ENCODE measurements at regions not wholly inside any gene's neighbourhood (a gene's known extent, or its start where the extent isn't known, plus 50 kb on each side); places are given as distances from the start of the nearest gene placed in this dataset.

DNA sequence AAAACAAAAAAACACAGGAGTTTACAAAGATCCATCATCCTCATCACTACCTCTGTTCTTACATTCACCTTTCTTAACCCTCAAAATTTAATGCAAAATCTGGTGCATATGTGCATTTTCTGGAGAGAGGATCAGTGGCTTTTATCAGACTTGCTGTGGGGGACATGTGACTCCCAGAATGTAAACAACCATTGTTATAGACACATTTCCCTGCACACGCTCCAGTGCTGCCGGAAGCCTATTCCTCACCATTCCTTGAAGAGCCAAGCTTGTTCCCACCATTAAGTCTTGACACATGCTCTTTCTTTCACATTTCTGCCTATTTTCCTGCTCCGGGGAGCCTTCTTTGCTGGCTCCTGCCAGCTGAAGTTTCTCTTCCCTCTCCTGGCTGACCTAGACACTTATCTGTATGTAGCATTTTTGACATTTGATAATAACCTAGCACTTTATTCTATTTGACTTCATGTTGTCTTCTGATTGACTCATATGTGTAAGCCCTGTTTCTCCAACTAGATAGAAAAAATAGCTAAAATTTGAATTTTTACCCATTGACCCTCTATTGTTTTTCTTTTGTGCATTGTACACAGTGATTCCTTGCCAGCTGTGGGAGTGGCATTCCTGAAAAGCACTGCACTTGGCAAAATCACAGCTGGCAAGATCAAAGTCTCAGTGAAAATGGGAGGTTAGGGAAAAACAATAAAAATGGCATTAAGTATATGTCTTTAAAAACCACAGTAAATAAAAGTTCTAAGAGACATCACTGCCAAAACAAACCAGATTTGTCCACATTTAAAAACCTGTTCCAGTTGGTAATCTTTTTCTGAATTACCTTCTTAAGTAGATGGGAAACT lies 76.8 kb upstream of the CIBAR2 start:
- DNase-seq = no peak

DNA sequence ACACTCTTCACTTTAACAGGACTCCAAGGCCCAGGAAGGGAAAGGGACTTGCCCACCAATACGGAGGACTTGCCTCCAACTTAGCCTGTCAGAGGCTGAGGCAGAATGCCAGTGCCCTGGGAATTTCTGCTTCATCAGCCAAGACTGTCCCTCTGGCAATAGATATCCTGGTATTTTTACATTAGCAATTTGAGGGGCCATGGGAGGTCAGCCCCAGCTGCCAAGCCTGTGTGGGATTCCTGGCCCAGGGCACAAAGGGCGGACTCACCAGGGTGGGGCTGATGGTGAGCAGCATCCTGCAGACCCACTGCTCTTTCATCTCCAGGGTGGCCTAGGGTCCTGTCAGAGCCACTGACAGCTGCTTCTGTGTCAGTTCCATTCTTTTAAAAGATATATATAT lies 78.3 kb upstream of the CIBAR2 start:
- no peak for DNase-seq

DNA sequence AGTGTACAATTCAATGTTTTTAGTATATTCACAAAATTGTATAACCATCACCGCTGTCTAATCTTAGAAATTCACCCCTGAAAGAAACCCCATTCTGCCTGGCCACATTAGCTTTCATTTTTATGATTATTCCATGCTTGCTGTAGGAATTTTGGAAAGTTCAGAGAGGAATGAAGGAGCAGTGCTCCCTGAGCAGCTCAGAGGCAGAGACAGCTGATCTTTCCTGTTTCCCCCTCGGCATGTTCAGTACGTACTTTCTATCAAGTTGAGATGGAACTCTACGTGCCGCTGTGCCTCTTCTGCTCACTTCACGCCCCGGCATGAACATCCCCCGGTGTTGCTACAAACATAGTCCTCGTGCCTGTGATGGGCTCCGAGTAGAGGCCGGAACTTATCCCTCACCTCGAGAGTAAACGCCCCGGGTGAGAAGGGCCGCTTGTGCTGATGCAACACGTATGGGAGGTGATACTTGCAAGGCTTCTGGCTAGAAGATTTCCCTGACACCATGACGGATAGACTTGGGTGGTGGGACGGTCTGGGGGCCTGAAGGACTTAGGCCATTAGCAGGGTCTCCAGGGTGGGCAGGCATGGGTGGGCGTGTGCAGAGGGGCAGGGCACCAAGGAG lies 79.2 kb upstream of the CIBAR2 start:
- DNase-seq = no peak

DNA sequence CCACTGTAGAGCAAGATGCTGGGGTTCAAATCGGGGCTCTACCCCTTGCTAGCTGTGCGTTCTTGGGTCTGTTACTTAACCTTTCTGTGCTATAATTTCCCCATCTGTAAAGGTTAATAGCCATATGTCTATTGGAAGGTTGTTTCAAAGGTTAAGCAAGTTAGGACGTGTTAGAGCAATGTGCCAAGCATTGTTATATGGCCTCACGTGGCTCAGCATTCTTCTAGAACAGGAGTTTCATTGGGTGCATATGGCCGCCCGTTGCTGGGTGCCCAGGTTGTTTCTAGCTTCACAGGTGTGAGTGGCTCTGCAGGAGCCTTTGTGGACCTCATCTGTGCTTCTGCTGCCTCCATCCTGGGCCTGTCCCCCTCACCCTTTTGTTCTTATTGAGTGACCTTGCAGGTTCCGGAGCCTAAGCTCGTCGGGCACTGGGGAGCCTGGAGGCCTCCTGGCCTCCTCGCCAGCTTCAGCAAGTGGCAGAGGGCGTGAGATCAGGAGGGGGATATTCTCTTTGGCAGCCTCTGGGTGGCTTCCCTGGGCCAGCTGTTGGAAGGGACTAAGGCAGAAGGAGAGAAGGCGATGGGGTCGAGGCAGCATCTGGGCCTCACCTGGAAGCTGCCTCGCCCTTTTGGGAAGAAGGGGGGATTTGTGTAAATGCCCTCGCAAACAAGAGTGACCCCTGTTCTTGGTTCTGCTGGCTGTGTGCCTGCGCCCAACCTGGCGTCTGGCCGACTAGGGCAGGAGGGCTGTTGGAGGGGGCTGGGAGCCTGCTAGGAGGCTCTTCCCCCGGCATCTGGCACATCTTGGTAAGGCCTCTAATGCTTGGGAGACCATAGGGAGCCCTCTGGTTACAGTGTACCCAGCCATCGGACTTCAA lies 80.2 kb upstream of the CIBAR2 start:
- DNase-seq = no peak

DNA sequence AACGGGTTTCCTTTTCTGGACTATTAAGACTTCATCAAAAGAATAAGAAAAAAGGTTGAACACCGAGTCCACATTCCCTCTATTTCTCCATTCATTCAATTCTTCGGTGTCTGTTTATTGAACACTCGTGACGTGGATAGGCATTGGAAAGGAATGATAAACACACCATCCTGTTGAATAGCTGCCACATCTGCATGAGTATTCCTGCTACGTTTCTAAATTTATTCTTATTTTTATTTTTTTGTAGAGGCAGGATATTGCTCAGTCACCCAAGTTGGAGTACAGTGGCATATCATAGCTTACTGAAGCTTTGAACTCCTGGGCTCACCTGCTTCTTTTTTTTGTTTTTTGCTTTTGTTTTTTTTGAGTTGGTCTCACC lies 80.8 kb upstream of the CIBAR2 start:
- no peak for DNase-seq

DNA sequence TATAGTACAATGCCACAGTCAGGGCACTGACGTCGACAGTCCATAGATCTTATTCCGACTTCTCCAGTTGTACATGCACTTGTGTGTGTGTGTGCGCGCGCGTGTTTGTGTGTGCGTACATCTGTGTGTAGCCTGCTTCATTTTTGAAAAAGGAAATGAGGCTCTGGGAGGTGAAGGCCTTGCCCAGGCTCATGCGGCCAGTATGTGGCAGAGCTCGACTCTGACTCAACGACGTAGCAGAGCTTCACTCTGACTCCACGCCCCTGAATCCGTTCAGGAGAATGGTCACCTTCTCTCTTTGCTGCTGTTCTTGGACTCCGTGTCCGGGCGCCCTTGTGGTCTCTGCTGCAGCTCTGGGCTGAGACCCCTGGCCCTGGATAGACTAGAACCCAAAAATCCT lies 81.6 kb upstream of the CIBAR2 start:
- DNase-seq = no peak

DNA sequence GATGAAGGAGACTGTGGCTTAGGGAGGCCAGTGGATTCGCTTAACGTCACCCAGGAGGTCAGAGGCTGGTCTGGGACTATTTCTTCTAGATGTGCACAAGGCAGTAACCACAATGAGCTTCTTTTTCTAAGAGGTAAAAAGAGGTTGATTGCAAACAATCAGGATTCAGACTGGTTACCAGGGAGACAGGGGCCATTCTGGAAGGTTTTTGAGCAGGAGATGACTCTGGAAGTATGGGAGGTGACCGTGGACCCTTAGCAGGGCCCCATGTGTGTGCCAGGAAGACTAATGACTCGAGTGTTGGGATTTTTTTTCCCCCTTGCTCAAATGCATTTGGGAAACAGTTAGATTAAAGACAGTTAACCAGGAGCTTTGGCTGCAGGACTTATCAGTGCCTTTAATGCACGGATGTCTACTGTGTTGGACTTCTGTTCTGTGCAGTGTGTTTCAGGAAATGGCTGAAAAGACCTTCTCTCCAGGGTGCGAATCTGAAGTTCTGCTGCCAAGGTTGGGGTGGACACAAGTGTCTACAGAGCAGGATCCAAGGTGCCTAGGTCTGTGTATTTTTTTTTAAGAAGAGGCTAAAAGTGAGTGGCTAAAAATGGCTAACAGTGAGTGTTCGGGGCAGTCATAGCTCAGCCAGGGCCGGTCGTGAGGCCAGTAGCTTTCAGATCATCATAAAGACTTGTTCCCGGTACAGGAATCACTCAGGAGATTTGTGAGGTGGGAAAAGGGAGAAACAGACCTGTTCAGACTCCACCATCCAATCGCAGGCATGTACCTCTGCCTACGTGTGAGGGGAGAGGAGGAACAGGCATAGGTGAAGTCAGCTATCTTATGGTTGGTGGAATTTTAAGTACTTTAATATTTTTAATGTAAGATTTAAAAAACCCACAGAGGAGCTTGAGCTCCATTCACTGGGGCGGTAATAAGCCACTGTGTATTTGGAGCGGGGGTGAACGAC lies 82.3 kb upstream of the CIBAR2 start:
- DNase-seq = no peak

DNA sequence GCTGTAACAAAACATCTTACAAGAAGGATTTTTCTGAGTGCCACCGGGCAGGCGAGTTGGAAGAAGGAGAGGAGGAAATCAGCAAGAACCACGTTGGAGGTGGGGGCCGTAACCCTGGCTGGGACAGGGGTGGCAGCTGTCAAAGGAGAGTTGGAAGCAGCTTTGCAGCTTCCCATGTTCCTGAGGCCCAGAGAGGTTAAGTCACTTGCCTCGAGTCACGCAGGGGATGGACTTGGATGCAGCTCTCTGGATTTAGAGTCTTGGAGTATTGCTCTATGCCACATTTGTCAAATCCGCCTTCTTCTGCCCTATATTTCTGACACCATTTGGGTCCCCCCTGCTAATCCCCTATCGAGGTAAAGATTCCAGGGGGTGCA lies 83.0 kb upstream of the CIBAR2 start:
- DNase-seq = no peak

DNA sequence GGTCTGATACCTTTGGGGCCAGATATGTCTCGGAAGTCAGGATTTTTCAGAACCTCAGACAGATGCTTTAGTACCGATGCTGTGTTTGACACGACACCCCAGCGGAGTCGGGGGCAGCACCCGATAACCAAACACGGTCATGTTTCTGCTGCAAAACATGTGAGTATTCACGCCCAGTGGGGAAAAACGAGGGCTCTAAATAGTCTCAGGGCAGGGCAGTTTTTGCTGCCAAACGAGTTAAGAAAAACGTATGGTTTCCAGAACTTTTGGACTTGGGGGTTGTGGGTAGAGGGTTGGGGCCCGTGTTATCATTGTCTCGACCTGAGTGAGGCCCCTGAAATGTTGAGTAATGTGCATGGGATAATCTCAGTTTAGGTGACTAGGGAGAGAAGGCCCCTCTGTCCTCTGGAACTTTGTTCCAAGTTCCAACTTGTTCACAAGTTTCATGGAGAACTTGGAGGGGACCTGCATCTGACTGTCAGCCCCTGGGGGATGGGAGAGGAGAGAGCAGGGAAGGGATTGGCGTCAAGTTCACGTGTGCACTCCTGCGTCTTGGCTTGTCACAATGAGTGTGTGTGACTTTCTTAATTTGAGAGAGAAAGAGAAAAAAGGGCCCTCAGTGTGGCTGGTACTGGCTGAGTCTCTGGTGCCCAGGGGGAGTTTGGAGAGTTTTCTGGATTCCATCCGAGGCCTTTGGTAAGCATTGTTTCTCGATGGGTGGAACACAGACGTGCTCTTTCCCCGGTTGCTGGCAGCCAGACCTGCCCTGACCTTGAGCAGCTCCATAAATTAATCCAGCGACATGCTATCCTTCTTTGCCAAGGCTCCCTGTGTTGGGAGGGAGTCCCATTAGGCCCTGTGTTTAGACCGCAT lies 83.9 kb upstream of the CIBAR2 start:
- no peak for DNase-seq

DNA sequence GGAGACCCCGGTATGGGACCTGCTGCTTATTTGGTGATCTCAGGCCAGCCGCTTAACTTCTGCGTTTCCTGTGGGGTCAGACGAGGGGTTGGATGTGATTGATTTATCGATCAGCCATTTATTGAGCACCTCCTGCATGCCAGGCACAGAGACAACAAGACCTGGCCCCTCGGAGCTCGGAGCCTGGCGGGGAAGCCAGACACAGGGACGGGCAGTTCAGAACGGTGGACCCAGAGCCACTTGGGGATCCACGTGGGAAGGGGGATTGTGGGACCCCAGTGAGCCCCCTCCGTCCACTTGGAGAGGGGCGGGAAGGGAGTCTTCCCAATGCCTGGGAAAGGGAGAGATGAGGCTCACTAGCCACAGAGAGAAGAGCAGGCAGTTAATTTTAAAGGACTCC lies 84.7 kb upstream of the CIBAR2 start:
- no peak for DNase-seq

DNA sequence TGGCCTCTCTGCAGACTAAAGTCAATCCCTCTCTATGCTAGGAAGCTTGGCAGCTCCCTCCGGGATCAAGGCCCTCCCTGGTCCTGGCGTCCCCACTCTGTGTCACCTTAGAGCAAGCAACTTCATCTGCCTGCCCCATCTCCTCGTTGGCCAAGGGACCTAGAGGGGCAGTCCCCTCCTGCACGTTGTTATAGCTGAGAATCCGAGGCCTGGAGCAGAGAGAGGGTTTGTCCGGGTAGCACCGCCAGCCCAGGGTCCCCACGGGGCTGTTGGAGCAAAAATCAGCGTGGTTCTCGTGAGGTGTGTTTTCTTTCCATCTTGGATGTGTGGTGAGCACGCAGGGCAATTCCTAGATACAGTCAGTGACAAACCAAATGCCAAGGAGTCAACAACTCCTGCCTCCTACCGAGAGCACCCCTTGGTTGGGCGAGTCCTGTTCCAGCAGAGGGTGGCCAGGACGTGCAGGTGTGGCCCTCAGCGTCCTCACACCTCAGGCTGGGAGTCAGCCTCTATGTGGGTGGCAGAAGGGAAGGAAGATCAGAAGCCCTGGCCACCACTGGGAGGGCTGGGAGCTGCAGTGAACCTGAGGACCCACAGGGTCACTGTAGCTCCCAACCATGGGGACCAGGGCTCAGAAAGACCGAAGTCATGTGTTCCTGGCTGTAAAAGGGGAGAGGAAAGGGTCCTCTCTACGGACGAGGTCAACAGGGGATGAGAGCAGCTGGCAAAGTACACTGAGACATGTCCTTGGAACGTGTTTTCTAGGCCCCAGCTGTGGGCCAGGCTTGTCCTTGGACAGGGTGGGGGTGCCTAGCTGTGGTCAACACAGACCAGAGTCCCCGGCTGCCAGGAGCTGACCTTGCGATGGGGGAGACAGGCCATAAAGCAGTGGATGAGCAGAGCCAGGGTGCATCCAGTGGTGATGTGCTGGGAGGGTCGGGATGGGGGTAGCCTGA lies 85.6 kb upstream of the CIBAR2 start:
- DNase-seq = no peak

DNA sequence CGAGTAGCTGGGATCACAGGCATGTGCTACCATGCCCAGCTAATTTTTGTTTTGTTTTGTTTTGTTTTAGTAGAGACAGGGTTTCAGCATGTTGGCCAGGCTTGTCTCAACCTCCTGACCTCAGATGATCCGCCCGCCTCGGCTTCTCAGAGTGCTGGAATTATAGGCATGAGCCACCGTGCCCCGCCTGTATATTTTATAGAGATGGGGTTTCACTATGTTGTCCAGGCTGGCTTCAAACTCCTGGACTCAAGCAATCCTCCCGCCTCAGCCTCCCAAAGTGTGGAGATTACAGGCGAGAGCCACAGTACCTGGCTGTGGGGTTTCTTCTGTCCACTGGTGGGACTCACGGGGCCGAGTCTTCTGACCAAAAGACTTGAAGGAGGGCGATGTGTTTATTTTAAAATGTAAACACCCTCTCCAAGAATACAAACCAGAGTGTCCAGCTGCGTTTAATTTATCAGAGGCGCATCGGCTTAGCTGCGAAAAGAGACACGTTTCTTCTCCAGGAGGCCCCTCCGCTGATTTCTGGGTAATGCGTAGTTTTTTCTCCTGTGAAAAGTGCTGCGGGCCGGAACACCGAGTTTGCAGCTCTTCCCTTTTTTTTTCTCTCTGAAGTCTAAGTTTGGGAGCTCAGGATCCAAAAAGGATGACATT lies 86.9 kb upstream of the CIBAR2 start:
- no peak for DNase-seq

DNA sequence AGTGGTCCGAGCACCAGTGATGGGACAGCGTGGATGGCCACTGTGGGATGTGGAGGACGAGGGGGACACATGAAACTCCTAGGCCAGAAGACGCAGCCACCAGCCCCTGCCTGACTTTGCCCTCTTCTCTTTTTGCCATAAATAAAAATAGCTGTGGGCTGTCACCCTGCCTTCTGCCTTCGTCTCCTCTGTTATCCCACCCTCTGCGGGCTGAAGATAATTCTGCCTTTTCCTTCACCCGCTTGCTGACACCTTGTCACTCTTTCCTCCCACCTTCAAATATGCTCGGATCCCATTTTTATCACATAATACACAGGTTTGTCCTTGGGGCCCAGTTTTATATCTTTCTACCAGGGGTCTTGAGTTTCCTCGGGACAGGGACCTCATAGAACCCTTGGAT lies 87.6 kb upstream of the CIBAR2 start:
- DNase-seq = no peak

DNA sequence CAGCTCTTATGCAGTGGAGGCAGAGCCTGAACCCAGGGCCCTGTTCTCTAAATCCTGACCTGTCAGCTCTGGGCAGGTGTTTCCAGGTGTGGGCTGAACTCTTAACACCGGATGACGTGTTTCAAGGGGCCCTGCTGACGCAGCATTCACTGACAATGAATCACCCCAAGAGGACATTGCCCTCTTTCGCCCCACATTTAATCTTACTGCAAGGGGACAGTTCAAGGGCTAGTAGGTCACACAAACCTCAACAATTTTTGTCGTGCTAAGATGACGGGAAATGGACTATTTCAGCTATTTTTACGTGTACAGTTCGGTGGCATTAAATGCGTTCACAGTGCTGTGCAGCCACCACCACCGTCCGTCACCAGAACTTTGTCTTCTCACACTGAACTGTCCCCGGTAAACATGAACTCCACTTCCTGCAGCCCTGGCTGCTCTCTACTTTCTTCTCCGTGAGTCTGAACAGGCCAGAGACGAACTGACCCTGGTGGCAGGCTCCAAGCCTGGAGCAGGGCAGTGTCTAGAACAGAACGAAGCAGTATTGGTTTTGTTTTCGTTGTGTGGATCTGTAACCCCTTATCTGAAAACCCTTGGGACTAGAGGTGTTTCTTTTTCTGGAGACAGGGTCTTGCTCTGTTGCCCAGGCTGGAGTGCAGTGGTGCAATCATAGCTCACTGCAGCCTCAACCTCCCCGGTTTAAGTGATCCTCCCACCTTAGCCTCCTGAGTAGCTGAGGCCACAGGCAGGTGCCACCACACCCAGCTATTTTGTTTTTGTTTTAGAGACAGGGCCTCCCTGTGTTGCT lies 88.4 kb upstream of the CIBAR2 start:
- no peak for DNase-seq

DNA sequence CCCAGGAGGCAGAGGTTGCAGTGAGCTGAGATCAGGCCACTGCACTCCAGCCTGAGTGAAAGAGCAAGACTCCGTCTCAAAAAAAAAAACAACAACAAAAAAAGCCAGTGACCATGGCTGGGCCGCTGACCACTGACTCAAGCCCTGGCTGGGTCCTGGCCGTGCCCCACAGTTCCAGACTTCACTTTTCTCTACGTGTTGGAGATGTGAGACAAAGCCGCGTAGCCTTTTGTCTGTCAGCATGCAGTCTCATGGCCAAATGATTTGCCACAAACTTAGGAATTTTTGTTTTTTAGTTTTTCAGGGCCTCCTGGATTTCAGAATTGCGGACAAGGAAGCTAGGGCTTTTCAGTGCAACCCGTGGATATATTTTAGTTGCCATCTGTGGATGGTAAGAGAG lies 89.3 kb upstream of the CIBAR2 start:
- DNase-seq = no peak

DNA sequence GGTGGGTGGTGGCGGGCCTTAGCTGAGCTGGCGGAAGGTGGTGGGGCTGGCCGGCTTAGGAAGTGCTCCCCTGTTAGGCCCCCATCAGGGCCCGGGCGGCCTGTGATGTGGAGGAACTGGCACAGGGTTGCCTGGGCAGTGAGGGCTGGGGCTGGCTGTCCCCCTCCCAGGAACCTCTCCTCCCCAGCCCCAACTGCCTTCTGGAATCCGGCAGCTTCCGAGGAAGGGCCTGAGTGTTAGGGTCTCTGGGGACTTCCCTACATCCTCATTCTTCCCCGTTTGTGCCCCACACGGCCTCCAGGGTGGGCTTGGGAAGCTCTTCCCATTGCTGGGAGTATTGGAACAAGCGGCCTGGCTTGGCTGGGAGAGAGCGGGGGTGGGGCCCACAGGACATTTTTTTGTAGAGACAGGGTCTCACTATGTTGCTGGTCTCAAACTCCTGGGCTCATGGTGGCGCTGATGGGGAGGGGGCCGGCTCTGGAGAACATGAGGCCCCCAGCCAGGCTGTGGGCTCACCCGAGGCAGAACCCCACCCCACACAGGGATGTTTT lies 89.9 kb upstream of the CIBAR2 start:
- no peak for DNase-seq

DNA sequence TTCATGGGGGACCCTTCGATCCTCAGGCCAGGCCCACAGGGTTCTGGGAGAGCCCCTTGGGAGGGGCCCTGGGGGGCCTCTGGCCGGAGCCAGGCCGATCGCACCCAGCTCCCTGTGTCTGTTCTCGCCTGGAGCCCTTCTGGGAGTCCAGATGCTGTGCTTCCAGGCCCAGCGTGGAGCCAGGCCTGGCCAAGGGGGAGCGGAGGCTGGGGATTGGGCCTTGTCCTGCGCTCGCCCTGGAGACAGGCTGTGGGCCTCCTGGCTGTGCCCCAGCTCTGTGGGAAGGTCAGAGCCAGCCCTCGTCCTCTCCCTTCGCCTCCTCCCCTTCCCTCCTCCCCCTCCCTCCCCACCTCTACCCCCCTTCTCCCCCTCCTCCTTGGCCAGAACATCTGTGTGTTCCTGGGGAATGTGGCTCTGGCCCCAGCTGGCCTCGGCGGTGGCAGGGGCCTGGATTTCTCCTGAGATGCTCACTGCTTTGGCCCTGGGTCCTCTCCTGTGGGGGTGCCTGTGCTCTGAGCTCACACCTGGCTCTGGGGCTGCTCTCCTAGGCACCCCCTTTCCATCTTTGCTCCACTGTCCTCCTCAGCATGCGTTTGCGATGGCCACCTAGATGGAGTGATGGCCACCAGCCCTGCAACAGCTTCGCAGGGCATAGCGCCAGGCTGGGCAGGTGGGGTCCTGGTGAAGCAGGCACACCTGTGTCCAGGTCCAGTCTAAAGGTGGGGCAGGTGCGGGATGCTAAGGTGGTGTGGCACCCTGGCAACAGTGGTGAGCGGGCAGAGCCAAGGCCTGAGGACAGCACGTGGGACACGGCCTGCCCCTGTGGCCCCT lies 90.6 kb upstream of the CIBAR2 start:
- DNase-seq = no peak

DNA sequence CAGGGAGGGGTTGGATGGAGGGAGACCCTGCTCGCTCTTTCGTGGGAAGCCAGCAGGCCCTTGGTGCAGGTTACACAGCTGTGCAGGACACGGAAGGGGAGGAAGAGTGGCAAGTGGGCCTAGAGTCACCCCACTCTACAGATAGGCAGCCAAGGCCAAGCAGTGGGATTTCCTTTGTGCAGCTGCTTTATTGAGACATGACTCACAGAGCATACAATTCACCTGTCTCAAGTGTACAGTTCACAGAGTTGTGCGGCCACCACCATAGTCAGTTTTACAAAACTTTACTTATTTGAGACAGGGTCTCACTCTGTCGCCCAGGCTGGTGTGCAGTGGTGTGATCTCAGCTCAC lies 91.2 kb upstream of the CIBAR2 start:
- DNase-seq = no peak

Data from COR-L47 (cell line).